ENCODE measurements at regions not wholly inside any gene's neighbourhood (a gene's known extent, or its start where the extent isn't known, plus 50 kb on each side); places are given as distances from the start of the nearest gene placed in this dataset.

DNA sequence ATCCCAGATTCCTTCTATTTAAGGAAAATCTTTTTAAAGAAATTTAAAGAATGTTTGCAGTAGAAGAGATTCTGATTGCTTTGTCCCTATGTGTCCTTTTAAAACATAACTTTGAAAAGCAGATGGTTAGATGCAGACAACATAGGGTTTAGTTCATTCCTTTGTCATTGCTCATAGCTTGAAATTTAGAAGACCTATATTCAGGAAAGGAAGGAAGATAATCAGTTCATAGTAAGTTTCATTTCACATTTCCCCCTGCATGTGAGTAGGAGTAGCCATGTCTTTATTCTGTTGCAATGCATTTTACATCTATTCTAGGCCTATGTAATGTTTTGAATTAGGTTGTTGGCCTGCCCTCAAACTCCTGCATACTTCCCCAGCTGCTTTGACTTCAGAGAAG is 197.9 kb upstream of the GRIK2 start:
- Histone ChIP-seq H4K20me1 (ENCODE audit: insufficient read depth, low read length) (no peaks in the 10 kb centered on the region), H2AFZ (ENCODE audit: low read length) (no peak overlapping the region), H3K4me2 (ENCODE audit: low read length) (no peak overlapping the region), H3K4me1 (ENCODE audit: insufficient read depth, low read length, poor library complexity, severe bottlenecking) (no peaks in the 10 kb centered on the region), H3K36me3 (ENCODE audit: insufficient read depth, low read length) (no peaks in the 10 kb centered on the region), H3K27ac (ENCODE audit: low read depth, low read length, poor library complexity, severe bottlenecking) (no peak overlapping the region), H3K79me2 (ENCODE audit: insufficient read depth, low read depth, low read length) (no peaks in the 10 kb centered on the region), H3K9me2 (ENCODE audit: insufficient read depth, low read length) (no peaks in the 10 kb centered on the region), H3K4me3 (ENCODE audit: low read depth, low read length, poor library complexity, severe bottlenecking) (no peak overlapping the region), H3K9me3 (ENCODE audit: low read length) (no peaks in the 10 kb centered on the region)
- no peak for DNase-seq (ENCODE audit: low spot score)
- intact Hi-C loops (cut with micrococcal nuclease; ENCODE audit: unreplicated experiment): no loop called here
- no TSS peak for BruUV-seq (replicated peaks)
- CTCF ChIA-PET (ENCODE audit: unreplicated experiment): no interaction called here
- POLR2A ChIA-PET: no interaction called here
- TF ChIP-seq, protein P1, sequence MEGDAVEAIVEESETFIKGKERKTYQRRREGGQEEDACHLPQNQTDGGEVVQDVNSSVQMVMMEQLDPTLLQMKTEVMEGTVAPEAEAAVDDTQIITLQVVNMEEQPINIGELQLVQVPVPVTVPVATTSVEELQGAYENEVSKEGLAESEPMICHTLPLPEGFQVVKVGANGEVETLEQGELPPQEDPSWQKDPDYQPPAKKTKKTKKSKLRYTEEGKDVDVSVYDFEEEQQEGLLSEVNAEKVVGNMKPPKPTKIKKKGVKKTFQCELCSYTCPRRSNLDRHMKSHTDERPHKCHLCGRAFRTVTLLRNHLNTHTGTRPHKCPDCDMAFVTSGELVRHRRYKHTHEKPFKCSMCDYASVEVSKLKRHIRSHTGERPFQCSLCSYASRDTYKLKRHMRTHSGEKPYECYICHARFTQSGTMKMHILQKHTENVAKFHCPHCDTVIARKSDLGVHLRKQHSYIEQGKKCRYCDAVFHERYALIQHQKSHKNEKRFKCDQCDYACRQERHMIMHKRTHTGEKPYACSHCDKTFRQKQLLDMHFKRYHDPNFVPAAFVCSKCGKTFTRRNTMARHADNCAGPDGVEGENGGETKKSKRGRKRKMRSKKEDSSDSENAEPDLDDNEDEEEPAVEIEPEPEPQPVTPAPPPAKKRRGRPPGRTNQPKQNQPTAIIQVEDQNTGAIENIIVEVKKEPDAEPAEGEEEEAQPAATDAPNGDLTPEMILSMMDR (conservative IDR thresholded peaks at IDR 0.05; ENCODE audit: low read length): no peak
- no peak for TF ChIP-seq EZH2phosphoT487 (IDR thresholded peaks at IDR 0.05; ENCODE audit: borderline replicate concordance, low read depth, low read length)

DNA sequence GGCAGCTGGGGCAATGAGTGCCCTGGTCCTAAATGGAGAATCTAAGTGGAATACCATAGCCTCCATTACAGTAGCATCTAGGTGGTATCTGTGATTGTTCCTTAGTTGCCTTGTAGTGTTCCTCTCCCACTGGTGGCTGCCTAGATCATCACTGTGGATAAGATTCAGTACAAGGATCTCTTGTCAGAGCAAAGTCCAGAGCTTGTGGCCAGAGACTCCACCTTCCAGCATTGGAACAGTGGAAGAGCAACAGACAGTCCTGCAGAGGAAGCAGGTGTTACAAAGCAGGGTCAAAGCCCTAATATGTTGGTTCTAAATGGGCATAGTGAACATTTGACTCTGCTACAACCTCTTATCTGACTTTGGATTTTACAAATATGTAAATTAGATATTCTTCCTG is 194.1 kb upstream of the GRIK2 start:
- intact Hi-C loops (cut with micrococcal nuclease; ENCODE audit: unreplicated experiment): no loop called here
- no TSS peak for BruUV-seq (replicated peaks)
- Histone ChIP-seq H4K20me1 (ENCODE audit: insufficient read depth, low read length) (no peaks in the 10 kb centered on the region), H3K27ac (ENCODE audit: low read depth, low read length, poor library complexity, severe bottlenecking) (no peak overlapping the region), H3K4me1 (ENCODE audit: insufficient read depth, low read length, poor library complexity, severe bottlenecking) (no peaks in the 10 kb centered on the region), H3K36me3 (ENCODE audit: insufficient read depth, low read length) (no peaks in the 10 kb centered on the region), H3K9me2 (ENCODE audit: insufficient read depth, low read length) (no peaks in the 10 kb centered on the region), H2AFZ (ENCODE audit: low read length) (no peak overlapping the region), H3K4me2 (ENCODE audit: low read length) (no peak overlapping the region), H3K4me3 (ENCODE audit: low read depth, low read length, poor library complexity, severe bottlenecking) (no peak overlapping the region), H3K79me2 (ENCODE audit: insufficient read depth, low read depth, low read length) (no peaks in the 10 kb centered on the region), H3K9me3 (ENCODE audit: low read length) (no peaks in the 10 kb centered on the region)
- DNase-seq (ENCODE audit: low spot score): no peak
- ChIA-PET POLR2A (no interaction called here), CTCF (ENCODE audit: unreplicated experiment) (no interaction called here)
- TF ChIP-seq, protein P1 (conservative IDR thresholded peaks at IDR 0.05; ENCODE audit: low read length): no peak
- no peak for TF ChIP-seq EZH2phosphoT487 (IDR thresholded peaks at IDR 0.05; ENCODE audit: borderline replicate concordance, low read depth, low read length)

DNA sequence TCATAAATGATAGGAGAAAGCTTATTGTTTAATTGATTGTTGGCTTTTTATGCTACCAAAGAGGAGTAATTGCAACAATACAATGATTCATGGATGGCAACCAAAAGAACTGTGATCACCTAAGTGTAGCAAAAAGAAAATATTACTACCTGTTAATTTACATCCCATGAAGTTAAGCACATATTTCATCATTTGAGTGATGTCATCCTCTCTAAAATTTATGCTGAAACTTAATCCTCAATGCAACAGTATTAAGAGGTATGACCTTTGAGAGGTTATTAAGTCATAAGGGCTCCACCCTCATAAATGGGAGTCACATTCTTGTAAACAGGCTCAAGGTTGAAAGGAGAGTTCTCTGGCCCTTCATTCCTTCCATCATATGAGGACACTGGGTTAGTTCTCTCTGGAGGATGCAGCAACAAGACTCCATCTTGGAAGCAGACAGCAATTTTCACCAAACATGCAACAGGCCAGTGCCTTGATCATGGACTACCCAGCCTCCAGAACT is 190.6 kb upstream of the GRIK2 start:
- no peaks in the 10 kb centered on the region for H3K36me3 ChIP-seq (ENCODE audit: insufficient read depth, low read length)
- no peak overlapping the region for H3K4me2 ChIP-seq (ENCODE audit: low read length)
- DNase-seq (ENCODE audit: low spot score): no peak
- no peaks in the 10 kb centered on the region for H3K9me2 ChIP-seq (ENCODE audit: insufficient read depth, low read length)
- ChIA-PET POLR2A (interaction anchor here (0.7 kb wide), 1 partner anchor 701 kb away, joined by 3 read pairs; no protein-coding TSS in a partner anchor), CTCF (ENCODE audit: unreplicated experiment) (no interaction called here)
- no peaks in the 10 kb centered on the region for H3K4me1 ChIP-seq (ENCODE audit: insufficient read depth, low read length, poor library complexity, severe bottlenecking)
- no peak overlapping the region for H3K27ac ChIP-seq (ENCODE audit: low read depth, low read length, poor library complexity, severe bottlenecking)
- H2AFZ ChIP-seq (ENCODE audit: low read length): no peak overlapping the region
- no peaks in the 10 kb centered on the region for H3K79me2 ChIP-seq (ENCODE audit: insufficient read depth, low read depth, low read length)
- no TSS peak for BruUV-seq (replicated peaks)
- intact Hi-C loops (cut with micrococcal nuclease; ENCODE audit: unreplicated experiment): no loop called here
- no peak overlapping the region for H3K4me3 ChIP-seq (ENCODE audit: low read depth, low read length, poor library complexity, severe bottlenecking)
- H4K20me1 ChIP-seq (ENCODE audit: insufficient read depth, low read length): no peaks in the 10 kb centered on the region
- TF ChIP-seq EZH2phosphoT487 (IDR thresholded peaks at IDR 0.05; ENCODE audit: borderline replicate concordance, low read depth, low read length): no peak
- TF ChIP-seq, protein P1 (conservative IDR thresholded peaks at IDR 0.05; ENCODE audit: low read length): no peak
- no peaks in the 10 kb centered on the region for H3K9me3 ChIP-seq (ENCODE audit: low read length)

Measured in OCI-LY7 (cell line).